ENCODE measurements at regions not wholly inside any gene's neighbourhood (a gene's known extent, or its start where the extent isn't known, plus 50 kb on each side); places are given as distances from the start of the nearest gene placed in this dataset.

DNA sequence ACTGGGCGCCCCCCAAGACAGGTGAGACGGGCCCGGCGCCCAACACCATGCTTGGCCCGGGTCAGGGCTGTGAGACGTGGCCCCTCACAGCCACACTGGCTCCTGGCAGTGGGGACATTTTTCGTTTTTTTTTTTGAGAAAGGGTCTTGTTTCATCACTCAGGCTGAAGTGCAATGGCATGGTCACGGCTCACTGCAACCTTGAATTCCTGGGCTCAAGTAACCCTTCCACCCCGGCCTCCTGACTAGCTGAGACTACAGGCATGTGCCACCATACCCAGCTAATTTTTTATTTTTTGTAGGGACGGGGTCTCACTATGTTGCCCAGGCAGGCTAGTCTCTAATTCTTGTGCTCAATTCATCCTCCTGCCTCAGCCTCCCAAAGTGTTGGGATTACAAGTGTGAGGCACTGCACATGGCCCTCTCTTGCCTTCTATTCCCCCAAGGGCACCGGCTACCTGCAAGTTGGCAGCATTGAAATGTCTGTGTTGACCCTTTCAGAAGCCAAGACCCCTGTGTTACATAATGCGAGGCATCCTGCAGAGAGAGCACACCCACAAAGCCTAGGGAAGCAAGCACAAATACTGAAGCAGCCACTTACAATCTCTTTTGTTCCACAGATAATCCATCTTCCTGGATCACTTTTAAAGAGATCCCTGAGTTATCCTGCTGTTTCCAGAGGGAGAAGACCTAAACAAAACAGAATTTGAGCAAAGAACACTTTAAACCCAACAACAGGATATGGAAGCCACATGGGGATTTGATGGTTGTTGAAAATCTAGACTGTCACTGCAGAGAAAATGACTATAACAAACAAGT lies 57.5 kb upstream of the SLC4A11 start:
- TF ChIP-seq POLR2AphosphoS5 (IDR thresholded peaks at IDR 0.05; ENCODE audit: insufficient read depth, low read depth, low read length), result no peak
- no peaks in the 10 kb centered on the region for H3K4me1 ChIP-seq (ENCODE audit: control insufficient read depth, extremely low read depth, insufficient read depth, low read length)
- H3K36me3 ChIP-seq (ENCODE audit: control insufficient read depth in 2 of 2, extremely low read depth in 1 of 2, insufficient read depth in 2 of 2, low read length in 2 of 2), result peaks cover 9 to 15% of the 10 kb centered on the region in 2 experiments
- intact Hi-C loops (cut with micrococcal nuclease) (no loop called here), dilution Hi-C loops (cut with MboI; ENCODE audit: extremely low pct_ligation_motif_present, low sequenced_read_pairs) (no loop called here)
- H3K9me1 ChIP-seq (replicated peaks; ENCODE audit: control insufficient read depth, extremely low read depth, insufficient read depth, low read length), result no peaks in the 10 kb centered on the region
- no peaks in the 10 kb centered on the region for H3K79me2 ChIP-seq (ENCODE audit: control insufficient read depth, insufficient read depth, low read length)
- FAIRE-seq (no peak), DNase-seq (ENCODE audit: low read depth, low spot score) (no peak)
- no peak overlapping the region for H3K4me3 ChIP-seq (replicated peaks in 1 of 3; ENCODE audit: insufficient read depth in 1 of 3, low read depth in 1 of 3, low read length in 3 of 3)
- H3K27me3 ChIP-seq (ENCODE audit: control insufficient read depth in 2 of 2, insufficient read depth in 2 of 2, low read length in 2 of 2), result no peaks in the 10 kb centered on the region
- no peak overlapping the region for H3K27ac ChIP-seq (ENCODE audit: insufficient read depth, low read depth, low read length)
- no peaks in the 10 kb centered on the region for H4K20me1 ChIP-seq (replicated peaks; ENCODE audit: control insufficient read depth, extremely low read depth, insufficient read depth, low read length)
- H2AFZ ChIP-seq (ENCODE audit: low read depth, low read length), result no peak overlapping the region
- no TSS peak for BruUV-seq (replicated peaks)
- ChIA-PET CTCF (interaction anchor here (1.4 kb wide), 1 partner anchor 8 kb away, joined by 3 read pairs; no protein-coding TSS in a partner anchor), POLR2A (no interaction called here)
- H3K4me2 ChIP-seq (ENCODE audit: insufficient read depth, low read length), result no peak overlapping the region
- H3K9ac ChIP-seq (replicated peaks; ENCODE audit: extremely low read depth, insufficient read depth, low read length), result no peak overlapping the region
- H3K9me3 ChIP-seq (replicated peaks; ENCODE audit: control insufficient read depth, insufficient read depth, low read length), result no peaks in the 10 kb centered on the region
